ENCODE measurements at regions not wholly inside any gene's neighbourhood (a gene's known extent, or its start where the extent isn't known, plus 50 kb on each side); places are given as distances from the start of the nearest gene placed in this dataset.

- no peaks in the 10 kb centered on the region for H3K36me3 ChIP-seq (ENCODE audit: low read depth, low read length)
- no peaks in the 10 kb centered on the region for H3K9me2 ChIP-seq (replicated peaks; ENCODE audit: low read length)
- intact Hi-C loops (cut with micrococcal nuclease) = no loop called here
- H3K27me3 ChIP-seq (ENCODE audit: low read length) = no peaks in the 10 kb centered on the region
- DNase-seq (no peak), ATAC-seq (no peak)
- no peak overlapping the region for H3K27ac ChIP-seq (ENCODE audit: low read length)
- ChIA-PET CTCF (no interaction called here), POLR2A (ENCODE audit: unreplicated experiment) (no interaction called here)
- no peak for TF ChIP-seq EZH2 (IDR thresholded peaks at IDR 0.05; ENCODE audit: low read length, unreplicated experiment)
- no peak for TF ChIP-seq EZH2phosphoT487 (IDR thresholded peaks at IDR 0.05; ENCODE audit: borderline replicate concordance, low read length)
- TF ChIP-seq, protein P1, sequence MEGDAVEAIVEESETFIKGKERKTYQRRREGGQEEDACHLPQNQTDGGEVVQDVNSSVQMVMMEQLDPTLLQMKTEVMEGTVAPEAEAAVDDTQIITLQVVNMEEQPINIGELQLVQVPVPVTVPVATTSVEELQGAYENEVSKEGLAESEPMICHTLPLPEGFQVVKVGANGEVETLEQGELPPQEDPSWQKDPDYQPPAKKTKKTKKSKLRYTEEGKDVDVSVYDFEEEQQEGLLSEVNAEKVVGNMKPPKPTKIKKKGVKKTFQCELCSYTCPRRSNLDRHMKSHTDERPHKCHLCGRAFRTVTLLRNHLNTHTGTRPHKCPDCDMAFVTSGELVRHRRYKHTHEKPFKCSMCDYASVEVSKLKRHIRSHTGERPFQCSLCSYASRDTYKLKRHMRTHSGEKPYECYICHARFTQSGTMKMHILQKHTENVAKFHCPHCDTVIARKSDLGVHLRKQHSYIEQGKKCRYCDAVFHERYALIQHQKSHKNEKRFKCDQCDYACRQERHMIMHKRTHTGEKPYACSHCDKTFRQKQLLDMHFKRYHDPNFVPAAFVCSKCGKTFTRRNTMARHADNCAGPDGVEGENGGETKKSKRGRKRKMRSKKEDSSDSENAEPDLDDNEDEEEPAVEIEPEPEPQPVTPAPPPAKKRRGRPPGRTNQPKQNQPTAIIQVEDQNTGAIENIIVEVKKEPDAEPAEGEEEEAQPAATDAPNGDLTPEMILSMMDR (conservative IDR thresholded peaks at IDR 0.05; ENCODE audit: low read depth, low read length) = no peak
- no peak overlapping the region for H2AFZ ChIP-seq (ENCODE audit: low read length)
- no peaks in the 10 kb centered on the region for H3K79me2 ChIP-seq (ENCODE audit: low read length)
- H4K20me1 ChIP-seq (ENCODE audit: low read length) = no peaks in the 10 kb centered on the region
- H3K9ac ChIP-seq (ENCODE audit: low read length) = no peak overlapping the region
- no peak overlapping the region for H3K4me2 ChIP-seq (ENCODE audit: low read length)
- H3K4me1 ChIP-seq (ENCODE audit: insufficient read depth, low read length) = no peaks in the 10 kb centered on the region
- H3K9me3 ChIP-seq (ENCODE audit: low read length) = no peaks in the 10 kb centered on the region
- H3F3A ChIP-seq (ENCODE audit: low read length, unreplicated experiment) = no peaks in the 10 kb centered on the region
- no TSS peak for BruUV-seq (replicated peaks)
- no peak overlapping the region for H3K4me3 ChIP-seq (ENCODE audit: low read length)
Measured at GRCh38 chr2:192877159-192877558, 682.4 kb upstream of the TMEFF2 start.

- Histone ChIP-seq H3K36me3 (ENCODE audit: low read depth, low read length) (no peaks in the 10 kb centered on the region), H3K79me2 (ENCODE audit: low read length) (no peaks in the 10 kb centered on the region), H3K9me3 (ENCODE audit: low read length) (no peaks in the 10 kb centered on the region), H3F3A (ENCODE audit: low read length, unreplicated experiment) (no peaks in the 10 kb centered on the region), H2AFZ (ENCODE audit: low read length) (no peak overlapping the region), H3K4me3 (ENCODE audit: low read length) (no peak overlapping the region), H4K20me1 (ENCODE audit: low read length) (no peaks in the 10 kb centered on the region), H3K4me2 (ENCODE audit: low read length) (no peak overlapping the region), H3K27me3 (ENCODE audit: low read length) (no peaks in the 10 kb centered on the region), H3K27ac (ENCODE audit: low read length) (no peak overlapping the region), H3K4me1 (ENCODE audit: insufficient read depth, low read length) (no peaks in the 10 kb centered on the region), H3K9ac (ENCODE audit: low read length) (no peak overlapping the region), H3K9me2 (replicated peaks; ENCODE audit: low read length) (no peaks in the 10 kb centered on the region)
- TF ChIP-seq, protein P1 (conservative IDR thresholded peaks at IDR 0.05; ENCODE audit: low read depth, low read length) = no peak
- TF ChIP-seq EZH2 (IDR thresholded peaks at IDR 0.05; ENCODE audit: low read length, unreplicated experiment) = no peak
- TF ChIP-seq EZH2phosphoT487 (IDR thresholded peaks at IDR 0.05; ENCODE audit: borderline replicate concordance, low read length) = no peak
- ChIA-PET CTCF (no interaction called here), POLR2A (ENCODE audit: unreplicated experiment) (no interaction called here)
- BruUV-seq (replicated peaks) = no TSS peak
- intact Hi-C loops (cut with micrococcal nuclease) = no loop called here
- ATAC-seq = no peak
- no peak for DNase-seq
Measured at GRCh38 chr2:192876698-192877097, 682.0 kb upstream of the TMEFF2 start.

DNA sequence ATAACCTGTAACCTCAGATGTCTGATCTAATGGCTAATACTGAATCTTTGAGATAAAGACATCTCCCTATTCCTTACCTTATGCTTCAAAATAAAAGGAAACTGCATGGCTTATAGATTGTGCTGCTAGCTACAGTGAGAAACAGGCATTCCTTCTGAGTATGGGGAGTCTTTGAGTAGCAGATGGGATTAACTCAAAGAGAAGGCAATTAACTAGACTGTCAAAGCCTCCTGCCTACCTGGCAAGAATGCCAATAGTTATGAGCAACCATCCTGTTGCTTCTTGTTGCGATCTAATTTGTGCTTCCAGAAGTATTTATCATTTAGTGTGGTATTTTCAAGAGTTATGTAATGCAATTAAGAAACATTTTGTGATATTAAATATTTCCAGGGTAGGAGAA is 660.0 kb upstream of the TMEFF2 start:
- no peak for ATAC-seq
- no peak for DNase-seq
- Histone ChIP-seq H3K79me2 (ENCODE audit: low read length) (no peaks in the 10 kb centered on the region), H3F3A (ENCODE audit: low read length, unreplicated experiment) (no peaks in the 10 kb centered on the region), H3K9ac (ENCODE audit: low read length) (no peak overlapping the region), H4K20me1 (ENCODE audit: low read length) (no peaks in the 10 kb centered on the region), H3K9me2 (replicated peaks; ENCODE audit: low read length) (no peaks in the 10 kb centered on the region), H3K4me1 (ENCODE audit: insufficient read depth, low read length) (no peaks in the 10 kb centered on the region), H3K27me3 (ENCODE audit: low read length) (no peaks in the 10 kb centered on the region), H3K4me3 (ENCODE audit: low read length) (no peak overlapping the region), H2AFZ (ENCODE audit: low read length) (no peak overlapping the region), H3K36me3 (ENCODE audit: low read depth, low read length) (no peaks in the 10 kb centered on the region), H3K9me3 (ENCODE audit: low read length) (no peaks in the 10 kb centered on the region), H3K27ac (ENCODE audit: low read length) (no peak overlapping the region), H3K4me2 (ENCODE audit: low read length) (no peak overlapping the region)
- no peak for TF ChIP-seq EZH2phosphoT487 (IDR thresholded peaks at IDR 0.05; ENCODE audit: borderline replicate concordance, low read length)
- TF ChIP-seq, protein P1 (conservative IDR thresholded peaks at IDR 0.05; ENCODE audit: low read depth, low read length) = no peak
- no peak for TF ChIP-seq EZH2 (IDR thresholded peaks at IDR 0.05; ENCODE audit: low read length, unreplicated experiment)
- intact Hi-C loops (cut with micrococcal nuclease) = no loop called here
- POLR2A ChIA-PET (ENCODE audit: unreplicated experiment) = no interaction called here
- no TSS peak for BruUV-seq (replicated peaks)
- CTCF ChIA-PET = no interaction called here
